ENCODE measurements at regions not wholly inside any gene's neighbourhood (a gene's known extent, or its start where the extent isn't known, plus 50 kb on each side); places are given as distances from the start of the nearest gene placed in this dataset.
"Not testable (repeated sequence)": the region's sequence is repeated elsewhere in the genome, so short reads cannot be mapped to it uniquely, and the experiment has no call there.

DNA sequence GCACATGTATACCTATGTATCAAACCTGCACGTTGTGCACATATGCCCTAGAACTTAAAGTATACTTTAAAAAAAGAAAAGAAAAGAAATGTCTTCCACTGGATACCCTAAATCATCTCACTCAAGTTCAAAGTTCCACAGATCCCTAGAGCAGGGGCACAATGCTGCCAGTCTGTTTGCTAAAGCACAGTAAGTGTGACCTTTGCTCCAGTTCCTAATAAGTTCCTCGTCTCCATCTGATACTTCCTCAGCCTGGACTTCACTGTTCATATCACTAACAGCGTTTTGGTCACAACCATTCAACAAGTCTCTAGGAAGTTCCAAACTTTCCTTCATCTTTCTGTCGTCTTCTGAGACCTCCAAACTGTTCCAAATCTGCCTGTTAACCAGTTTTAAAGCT is 118.3 kb downstream of the BMP4 start:
- in situ Hi-C loops (cut with HindIII; ENCODE audit: low pct_unique_long_range_greater_than_20kb, low sequenced_read_pairs), result no loop called here
- DNase-seq (ENCODE audit: low read depth, low spot score), result no peak

DNA sequence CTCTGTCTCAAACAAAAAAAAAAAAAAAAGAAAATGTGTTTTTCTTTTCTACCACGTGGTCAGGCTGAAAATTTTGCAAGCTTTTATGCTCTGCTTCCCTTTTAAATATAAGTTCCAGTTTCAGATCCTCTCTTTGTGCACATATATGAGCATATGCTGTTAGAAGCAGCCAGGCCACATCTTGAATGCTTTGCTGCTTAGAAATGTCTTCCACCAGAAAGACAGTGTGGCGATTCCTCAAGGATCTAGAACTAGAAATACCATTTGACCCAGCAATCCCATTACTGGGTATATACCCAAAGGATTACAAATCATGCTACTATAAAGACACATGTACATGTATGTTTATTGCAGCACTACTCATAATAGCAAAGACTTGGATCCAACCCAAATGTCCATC is 119.0 kb downstream of the BMP4 start:
- DNase-seq (ENCODE audit: low read depth, low spot score); in situ Hi-C loops (cut with HindIII; ENCODE audit: low pct_unique_long_range_greater_than_20kb, low sequenced_read_pairs): not testable (repeated sequence)

DNA sequence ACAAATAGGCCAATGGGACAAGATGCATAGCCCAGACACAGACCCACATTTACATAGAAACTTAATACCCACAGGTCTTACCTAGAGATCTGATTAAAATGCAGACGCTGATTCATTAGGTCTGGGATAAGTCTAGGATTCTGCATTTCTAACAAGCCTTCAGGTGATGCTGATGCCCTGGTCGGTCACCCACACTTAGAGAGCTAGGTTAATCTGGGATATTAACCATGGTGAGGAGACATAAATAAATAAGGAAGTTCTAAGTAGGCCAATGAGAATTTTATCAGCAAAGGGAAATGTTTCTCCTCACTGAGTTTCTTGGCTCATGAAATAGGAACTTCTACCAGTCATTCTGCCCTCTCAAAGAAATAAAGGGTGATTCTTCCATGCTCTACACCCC is 120.1 kb downstream of the BMP4 start:
- in situ Hi-C loops (cut with HindIII; ENCODE audit: low pct_unique_long_range_greater_than_20kb, low sequenced_read_pairs), result no loop called here
- no peak for DNase-seq (ENCODE audit: low read depth, low spot score)

DNA sequence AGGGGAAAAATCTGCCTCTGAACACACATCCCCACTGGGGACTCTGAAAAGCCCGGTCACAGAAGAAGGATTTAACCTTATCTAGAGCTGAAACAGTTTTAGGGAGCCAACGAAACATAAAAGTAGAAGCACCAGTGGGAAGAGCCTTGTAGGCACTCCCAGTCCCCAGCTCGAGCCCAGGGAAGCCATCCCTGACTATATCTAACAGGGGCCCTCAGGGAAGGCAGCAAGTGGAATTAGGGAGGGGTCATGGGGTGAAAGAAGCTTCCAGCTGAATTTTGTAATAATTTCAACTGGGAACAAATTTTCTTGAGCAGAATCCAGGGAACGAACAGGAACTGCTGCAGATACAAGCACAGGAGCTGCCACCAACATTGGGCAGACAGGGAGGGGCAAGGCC is 127.8 kb downstream of the BMP4 start:
- in situ Hi-C loops (cut with HindIII; ENCODE audit: low pct_unique_long_range_greater_than_20kb, low sequenced_read_pairs), result no loop called here
- no peak for DNase-seq (ENCODE audit: low read depth, low spot score)

DNA sequence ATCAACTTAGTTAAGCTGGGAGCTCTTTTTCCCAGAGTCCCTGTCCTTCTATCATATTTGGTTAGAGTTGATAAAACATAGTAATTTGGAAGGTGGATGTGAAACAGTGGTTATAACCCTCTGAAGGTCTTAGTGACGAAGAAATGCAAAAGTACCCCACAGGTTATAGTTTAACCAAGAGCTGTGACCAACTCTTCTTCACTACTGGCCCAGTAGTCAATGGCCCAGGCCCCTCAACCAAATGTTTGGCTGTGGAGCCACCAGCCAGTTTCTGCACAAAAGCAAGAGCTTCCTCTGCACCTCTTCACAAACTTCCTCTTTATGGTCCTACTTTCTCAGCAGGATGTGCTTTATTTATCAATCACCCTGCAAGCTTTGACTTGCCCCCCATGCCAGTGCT is 132.6 kb downstream of the BMP4 start:
- in situ Hi-C loops (cut with HindIII; ENCODE audit: low pct_unique_long_range_greater_than_20kb, low sequenced_read_pairs), result no loop called here
- DNase-seq (ENCODE audit: low read depth, low spot score), result no peak

DNA sequence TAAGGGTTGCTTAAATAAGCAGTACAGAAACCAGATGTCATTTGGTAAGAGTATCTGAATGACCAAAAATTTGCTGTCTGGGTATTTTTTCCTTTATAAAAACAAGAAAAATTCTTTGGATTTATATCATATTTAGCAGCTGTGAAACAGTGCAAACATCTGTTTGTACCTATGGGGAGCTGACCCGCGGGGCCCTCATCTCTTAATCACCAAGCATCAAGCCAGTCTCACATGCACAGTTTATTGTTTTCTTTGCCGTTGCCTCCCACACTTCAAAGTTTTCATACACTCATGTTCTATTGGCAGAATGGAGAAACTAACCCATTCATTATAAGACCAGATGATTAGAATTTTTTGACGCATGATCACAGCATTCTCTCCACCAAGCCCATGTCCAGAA is 142.2 kb downstream of the BMP4 start:
- in situ Hi-C loops (cut with HindIII; ENCODE audit: low pct_unique_long_range_greater_than_20kb, low sequenced_read_pairs), result no loop called here

DNA sequence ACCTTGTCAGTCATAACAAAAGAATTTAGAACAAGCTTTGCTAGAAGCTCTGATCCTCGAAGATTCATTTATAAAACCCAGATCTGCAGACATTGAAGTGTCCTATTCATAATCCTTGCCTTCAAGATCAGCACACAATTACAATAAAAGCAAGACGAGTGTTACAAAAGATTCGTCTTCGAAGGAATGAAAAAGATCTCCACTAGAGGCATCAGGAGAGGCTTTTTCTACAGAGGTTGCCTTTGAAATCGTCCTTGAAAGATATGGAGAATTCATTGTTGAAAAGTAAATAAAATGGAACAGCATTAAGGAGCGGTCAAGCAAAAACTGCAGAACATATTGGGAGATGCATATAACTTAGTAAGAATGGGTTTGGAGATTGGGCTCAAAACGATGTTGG is 146.4 kb downstream of the BMP4 start:
- in situ Hi-C loops (cut with HindIII; ENCODE audit: low pct_unique_long_range_greater_than_20kb, low sequenced_read_pairs), result no loop called here
- no peak for DNase-seq (ENCODE audit: low read depth, low spot score)

More for the DNA sequence above, 142.2 kb downstream of the BMP4 start:
- DNase-seq (ENCODE audit: low read depth, low spot score), result no peak

DNA sequence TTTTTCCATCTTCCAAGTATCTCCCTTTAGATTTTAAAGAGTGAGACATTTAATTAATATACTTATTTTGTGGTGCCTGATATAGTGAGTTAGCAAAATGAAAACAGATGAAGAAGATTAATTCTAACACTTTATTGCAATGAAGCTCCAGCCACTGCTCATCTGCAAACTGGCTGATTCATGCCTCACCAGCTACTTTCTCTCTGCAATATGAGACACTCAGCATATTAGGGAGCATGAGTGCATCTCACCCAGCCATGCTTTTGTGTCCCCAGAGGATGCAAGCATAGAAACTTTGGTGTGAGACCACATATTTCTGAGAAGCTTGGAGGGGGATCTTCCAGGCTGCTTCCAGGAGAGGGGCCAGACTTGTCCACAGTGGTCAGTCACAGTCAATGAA is 148.6 kb downstream of the BMP4 start:
- DNase-seq (ENCODE audit: low read depth, low spot score), result no peak
- in situ Hi-C loops (cut with HindIII; ENCODE audit: low pct_unique_long_range_greater_than_20kb, low sequenced_read_pairs), result no loop called here

DNA sequence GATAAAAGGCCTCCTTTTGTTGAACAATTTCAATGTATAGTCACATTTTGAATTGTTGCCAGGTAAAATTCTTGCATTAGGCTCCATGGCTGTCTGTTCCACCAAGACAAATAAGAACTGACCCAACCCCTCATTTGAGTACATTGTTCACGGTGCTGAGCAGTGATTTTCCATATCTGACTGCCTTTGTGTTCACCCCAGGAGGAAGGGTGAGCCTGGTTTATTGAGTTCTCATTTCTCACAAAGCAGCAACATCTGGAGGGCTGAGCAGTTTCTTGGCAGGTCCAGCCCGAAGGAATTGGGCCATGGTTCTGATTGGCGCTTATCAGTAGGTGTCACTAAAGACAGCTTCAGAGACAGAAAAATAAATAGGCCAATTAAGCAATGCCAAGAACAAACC is 149.1 kb downstream of the BMP4 start:
- in situ Hi-C loops (cut with HindIII; ENCODE audit: low pct_unique_long_range_greater_than_20kb, low sequenced_read_pairs), result no loop called here
- no peak for DNase-seq (ENCODE audit: low read depth, low spot score)

DNA sequence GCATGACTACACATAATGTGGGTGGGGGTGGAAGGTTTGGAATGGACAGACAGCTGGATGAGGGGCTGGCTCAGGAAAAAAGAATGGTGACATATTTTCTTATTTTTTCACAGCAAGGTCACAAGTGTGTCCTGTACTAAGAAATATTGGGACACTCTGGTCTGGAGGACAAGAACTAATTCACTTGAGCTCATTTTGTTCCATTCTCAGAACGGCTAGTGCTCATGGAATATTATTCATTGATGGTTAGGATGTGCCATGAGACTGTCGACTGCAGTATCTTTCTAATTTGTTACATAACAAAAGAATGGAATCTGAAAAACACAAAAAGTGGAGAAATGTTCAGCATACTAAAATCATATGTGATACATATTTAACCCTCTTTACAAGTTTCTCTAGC is 149.5 kb downstream of the BMP4 start:
- DNase-seq (ENCODE audit: low read depth, low spot score), result no peak
- in situ Hi-C loops (cut with HindIII; ENCODE audit: low pct_unique_long_range_greater_than_20kb, low sequenced_read_pairs), result no loop called here

DNA sequence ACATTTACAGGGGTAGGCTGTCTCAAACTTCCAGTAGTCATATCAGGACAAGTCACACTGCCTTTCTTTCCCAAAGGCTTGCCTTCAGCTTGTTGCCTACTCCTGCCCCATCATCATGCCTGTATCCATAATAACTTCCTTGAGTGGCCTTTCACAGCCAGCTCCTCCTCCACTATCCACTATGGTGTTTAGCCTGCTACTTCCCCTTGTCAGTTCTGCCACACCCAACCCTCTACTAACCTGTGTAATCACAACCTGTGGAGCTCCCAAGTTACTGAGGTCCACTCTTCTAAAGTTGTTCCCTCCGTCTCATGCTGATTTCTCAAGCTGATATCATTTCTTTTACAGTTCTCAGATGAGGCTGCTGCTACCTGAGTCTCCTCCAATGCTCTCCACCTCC is 159.9 kb downstream of the BMP4 start:
- in situ Hi-C loops (cut with HindIII; ENCODE audit: low pct_unique_long_range_greater_than_20kb, low sequenced_read_pairs), result no loop called here

DNA sequence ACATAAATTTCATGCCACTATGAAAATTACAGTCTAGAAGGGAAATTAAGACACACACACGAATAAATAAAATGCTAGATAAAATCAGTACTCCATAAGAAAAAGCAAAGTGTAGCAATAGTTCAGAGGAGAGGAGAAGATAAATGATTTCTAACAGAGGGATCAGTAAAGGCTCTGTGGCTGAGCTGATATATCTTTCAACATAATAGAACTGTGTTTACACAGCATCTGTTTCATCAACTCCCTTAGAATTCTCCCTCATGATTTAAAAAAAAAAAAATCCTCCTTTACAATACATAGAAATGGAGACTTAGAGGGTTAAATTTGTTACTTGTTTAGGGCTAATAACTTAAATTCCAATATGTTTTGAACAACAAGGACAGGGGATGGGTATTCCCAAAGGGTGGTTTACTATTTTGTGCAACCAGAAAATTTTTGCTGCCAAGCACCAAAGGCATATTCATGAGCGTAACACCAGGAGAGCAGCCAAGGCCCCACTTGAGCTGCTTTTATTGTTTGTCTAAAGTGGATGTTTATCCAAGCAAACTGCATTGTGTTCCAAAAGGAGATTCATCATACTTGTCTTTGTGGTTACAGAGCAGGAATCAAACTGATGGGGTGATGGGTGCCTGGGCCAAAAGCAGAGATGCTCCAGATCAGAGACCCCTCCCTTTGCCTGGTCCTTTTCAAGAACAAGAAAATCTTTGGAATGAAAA is 162.7 kb downstream of the BMP4 start:
- in situ Hi-C loops (cut with HindIII; ENCODE audit: low pct_unique_long_range_greater_than_20kb, low sequenced_read_pairs), result no loop called here
- no peak for DNase-seq (ENCODE audit: low read depth, low spot score)

More for the DNA sequence above, 159.9 kb downstream of the BMP4 start:
- DNase-seq (ENCODE audit: low read depth, low spot score), result no peak

DNA sequence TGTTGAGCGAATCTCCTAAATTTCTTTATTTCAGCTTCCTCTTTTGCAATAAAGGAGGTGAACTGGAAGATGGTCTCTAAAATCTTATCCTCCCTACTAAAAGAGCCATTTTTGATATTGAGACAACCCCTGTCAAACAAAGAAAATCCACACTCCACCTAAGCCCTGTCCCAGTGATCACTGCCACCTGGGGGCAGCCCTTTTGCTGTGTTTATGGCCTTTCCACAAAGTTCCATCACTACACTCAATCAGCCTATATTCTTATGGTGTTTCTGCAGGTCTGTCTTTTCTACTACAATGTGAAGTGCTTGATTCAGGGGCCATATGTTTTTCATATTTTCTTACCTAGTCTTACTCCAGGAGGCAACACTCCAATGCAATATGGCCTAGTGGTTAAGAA is 163.7 kb downstream of the BMP4 start:
- DNase-seq (ENCODE audit: low read depth, low spot score), result no peak
- in situ Hi-C loops (cut with HindIII; ENCODE audit: low pct_unique_long_range_greater_than_20kb, low sequenced_read_pairs), result no loop called here

DNA sequence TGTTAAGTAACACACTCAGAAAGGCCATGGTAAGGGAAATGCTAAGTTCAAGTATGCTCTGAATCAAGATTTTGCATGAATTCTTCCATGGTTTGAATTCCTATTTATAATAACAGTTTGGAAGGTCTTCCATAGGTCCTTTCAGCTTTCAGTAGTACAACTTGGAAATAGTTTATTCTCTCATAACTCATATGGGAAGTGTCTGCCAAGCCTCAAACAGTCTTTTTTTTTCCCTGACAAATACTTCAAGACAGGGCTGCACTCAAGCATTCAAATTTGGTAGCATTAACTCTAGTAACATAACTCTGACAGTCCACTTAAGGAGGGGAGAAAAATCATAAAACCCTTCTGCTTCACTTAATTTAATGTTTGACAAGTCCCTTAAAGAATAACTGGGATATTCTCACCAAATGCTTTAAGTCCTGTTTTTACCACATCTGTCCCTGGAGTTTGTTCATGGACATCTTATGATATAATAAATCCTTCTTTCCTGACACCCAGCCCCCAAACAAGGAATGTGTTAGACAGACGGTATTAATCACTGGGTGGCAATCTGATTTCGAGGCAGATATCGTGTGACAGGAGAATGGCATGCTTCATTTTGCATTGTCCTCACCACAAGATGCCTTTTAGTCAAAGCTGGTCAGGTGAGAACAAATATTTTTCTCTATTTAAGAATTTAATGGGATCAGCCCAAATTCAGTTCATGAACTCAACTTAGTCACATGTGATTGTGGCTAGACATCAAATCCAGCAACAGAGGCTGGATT is 165.7 kb downstream of the BMP4 start:
- in situ Hi-C loops (cut with HindIII; ENCODE audit: low pct_unique_long_range_greater_than_20kb, low sequenced_read_pairs), result no loop called here
- DNase-seq (ENCODE audit: low read depth, low spot score), result no peak

DNA sequence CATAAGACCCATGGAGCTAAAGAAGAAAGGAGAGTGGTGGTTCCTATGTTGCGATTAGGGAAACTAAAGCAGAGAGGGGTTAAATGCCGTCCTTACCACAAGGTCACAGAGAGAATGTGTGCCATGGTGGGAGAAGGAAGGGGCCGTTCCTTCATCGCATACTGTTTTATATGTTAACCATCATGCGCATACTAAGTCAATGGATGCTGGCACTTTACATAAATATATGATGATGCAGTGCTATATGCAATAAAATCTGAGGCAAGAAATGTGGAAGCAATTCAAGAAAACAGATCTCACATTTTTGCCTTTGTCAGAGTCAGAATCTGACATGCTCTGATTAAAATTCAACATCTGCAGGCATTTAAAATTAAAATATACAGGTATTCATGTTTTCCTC is 168.1 kb downstream of the BMP4 start:
- in situ Hi-C loops (cut with HindIII; ENCODE audit: low pct_unique_long_range_greater_than_20kb, low sequenced_read_pairs), result no loop called here
- no peak for DNase-seq (ENCODE audit: low read depth, low spot score)

DNA sequence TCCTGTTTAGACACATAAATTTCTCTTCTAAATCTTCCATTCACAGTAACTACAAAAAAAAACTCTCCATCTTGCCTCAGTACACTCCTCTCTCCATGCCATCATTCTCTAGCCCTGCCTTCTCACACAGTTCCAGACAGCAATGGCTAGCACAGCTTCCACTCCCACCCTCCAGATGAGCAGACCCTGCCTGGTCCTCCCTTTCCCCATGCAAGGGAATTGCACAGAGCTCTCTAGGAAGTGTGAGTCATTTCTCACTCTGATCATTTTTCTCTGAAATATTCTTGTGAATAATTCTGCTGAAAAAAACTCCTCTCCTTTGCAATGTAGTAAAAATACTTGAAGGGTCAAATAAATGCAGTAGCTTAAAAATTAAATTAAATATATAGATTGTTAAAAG is 170.6 kb downstream of the BMP4 start:
- no peak for DNase-seq (ENCODE audit: low read depth, low spot score)
- in situ Hi-C loops (cut with HindIII; ENCODE audit: low pct_unique_long_range_greater_than_20kb, low sequenced_read_pairs), result no loop called here

DNA sequence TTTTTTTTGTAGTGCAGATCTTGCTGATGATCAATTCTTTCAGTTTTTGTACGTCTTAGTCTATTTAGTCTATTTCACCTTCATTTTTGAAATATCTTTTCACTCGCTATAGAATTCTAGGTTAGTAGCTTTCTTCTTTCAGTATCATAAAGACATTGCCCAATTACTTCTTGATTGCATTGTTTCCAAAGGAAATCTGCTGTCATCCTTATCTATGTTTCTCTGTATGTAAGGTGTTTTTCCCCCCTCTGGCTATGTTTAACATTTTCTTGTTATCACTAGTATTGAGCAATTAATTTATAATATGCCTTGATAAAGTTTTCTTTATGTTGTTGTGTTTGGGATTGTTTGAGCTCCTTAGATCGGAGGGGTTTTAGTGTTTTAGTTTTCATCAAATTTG is 171.9 kb downstream of the BMP4 start:
- in situ Hi-C loops (cut with HindIII; ENCODE audit: low pct_unique_long_range_greater_than_20kb, low sequenced_read_pairs), result no loop called here
- DNase-seq (ENCODE audit: low read depth, low spot score), result no peak

DNA sequence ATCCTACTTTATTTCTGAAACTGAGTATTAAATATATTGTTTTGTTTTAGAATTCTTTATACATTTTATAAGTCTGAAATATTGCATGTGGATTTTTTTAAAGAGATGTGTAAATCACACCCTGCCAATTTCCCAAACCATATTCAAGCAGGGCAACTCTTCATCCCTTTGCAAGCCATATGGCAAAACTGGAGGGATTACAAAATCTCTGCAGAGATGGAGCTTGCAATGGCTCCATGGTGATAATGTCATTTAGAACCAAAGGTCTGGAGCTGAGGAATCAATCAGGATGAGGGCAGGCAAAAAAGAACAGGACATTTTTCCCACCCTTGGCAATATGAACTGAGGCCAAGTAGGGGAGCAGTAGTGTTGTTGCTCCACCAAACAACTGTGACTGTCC is 173.4 kb downstream of the BMP4 start:
- in situ Hi-C loops (cut with HindIII; ENCODE audit: low pct_unique_long_range_greater_than_20kb, low sequenced_read_pairs), result no loop called here
- no peak for DNase-seq (ENCODE audit: low read depth, low spot score)

DNA sequence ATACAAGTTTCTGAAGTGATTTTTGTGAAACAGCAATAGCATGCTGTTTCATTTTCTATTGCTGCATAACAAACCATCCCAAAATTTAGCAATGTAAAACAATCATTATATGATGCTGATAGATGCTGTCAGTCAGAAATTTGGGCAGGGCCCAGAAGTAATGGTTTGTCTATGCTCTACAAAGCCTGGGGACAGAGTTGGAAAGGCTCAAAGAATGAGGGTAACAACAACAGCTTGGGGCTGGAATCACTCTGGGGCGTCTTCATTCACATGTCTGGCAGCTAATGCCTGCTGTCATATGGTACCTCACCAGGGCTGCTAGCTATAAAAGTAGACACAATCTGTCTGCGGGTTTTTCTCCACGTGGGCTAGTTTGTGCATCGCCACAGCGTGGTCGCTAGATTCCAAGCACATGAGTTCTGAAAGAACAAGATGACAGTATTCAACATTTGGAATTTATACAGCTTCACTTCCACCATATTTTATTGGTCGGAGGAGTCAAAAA is 176.5 kb downstream of the BMP4 start:
- in situ Hi-C loops (cut with HindIII; ENCODE audit: low pct_unique_long_range_greater_than_20kb, low sequenced_read_pairs), result no loop called here
- no peak for DNase-seq (ENCODE audit: low read depth, low spot score)
